Loucy (cell line): ENCODE measurements at regions not wholly inside any gene's neighbourhood (a gene's known extent, or its start where the extent isn't known, plus 50 kb on each side); places are given as distances from the start of the nearest gene placed in this dataset.
"Not testable (repeated sequence)": the region's sequence is repeated elsewhere in the genome, so short reads cannot be mapped to it uniquely, and the experiment has no call there.

Source experiments
- H2AFZ ChIP-seq: fragments of 200-600 bp; sonication (generic); 2 replicates; pipeline ENCODE4 v1.6.0; 2016; ENCODE audit warnings: antibody characterized with exemption, mild to moderate bottlenecking, low read length, moderate library complexity
- H3F3A ChIP-seq: fragments of 200-600 bp; 2 replicates; pipeline ENCODE4 v1.6.0; 2016; ENCODE audit warnings: antibody characterized with exemption, low read depth, mild to moderate bottlenecking
- H3K27me3 ChIP-seq: fragments of 200-600 bp; sonication (generic); 2 replicates; pipeline ENCODE4 v1.6.1; 2014; ENCODE audit warnings: low read length, mild to moderate bottlenecking; ENCODE audit not compliant: insufficient read depth, poor library complexity, severe bottlenecking
- H3K36me3 ChIP-seq: fragments of 200-600 bp; sonication (generic); 2 replicates; pipeline ENCODE4 v1.6.1; 2016; ENCODE audit warnings: low read length; ENCODE audit not compliant: insufficient read depth
- H3K4me1 ChIP-seq: fragments of 200-600 bp; sonication (generic); 2 replicates; pipeline ENCODE4 v1.5.1; 2014; ENCODE audit warnings: low read length, mild to moderate bottlenecking; ENCODE audit not compliant: insufficient read depth, poor library complexity, severe bottlenecking
- H3K4me2 ChIP-seq: fragments of 200-600 bp; sonication (generic); 2 replicates; pipeline ENCODE4 v1.6.0; 2014; ENCODE audit warnings: antibody characterized with exemption, low read length, low read depth, mild to moderate bottlenecking; ENCODE audit not compliant: poor library complexity, severe bottlenecking
- H3K4me3 ChIP-seq: fragments of 200-600 bp; sonication (generic); 2 replicates; pipeline ENCODE4 v1.5.1; 2014; ENCODE audit warnings: low read length, mild to moderate bottlenecking, mixed read lengths; ENCODE audit not compliant: poor library complexity, severe bottlenecking
- H3K79me2 ChIP-seq: fragments of 200-600 bp; sonication (generic); 2 replicates; pipeline ENCODE4 v1.6.1; 2014; ENCODE audit warnings: low read length; ENCODE audit not compliant: insufficient read depth
- H3K9ac ChIP-seq: fragments of 200-600 bp; sonication (generic); 2 replicates; pipeline ENCODE4 v1.6.0; 2014; ENCODE audit warnings: mild to moderate bottlenecking, low read depth, low read length, moderate library complexity; ENCODE audit not compliant: poor library complexity, severe bottlenecking
- H3K9me2 ChIP-seq: fragments of 200-600 bp; sonication (generic); replicated peaks from 2 replicates; pipeline ENCODE4 v1.6.1; 2016; ENCODE audit warnings: low read depth, low read length, mixed read lengths
- H3K9me3 ChIP-seq: fragments of 200-600 bp; sonication (generic); 2 replicates; pipeline ENCODE4 v1.6.1; 2014; ENCODE audit warnings: mild to moderate bottlenecking, antibody characterized with exemption, low read length, low read depth; ENCODE audit not compliant: insufficient read depth
- H4K20me1 ChIP-seq: fragments of 200-600 bp; sonication (generic); 2 replicates; pipeline ENCODE4 v1.6.0; 2014; ENCODE audit warnings: antibody characterized with exemption, low read length, mild to moderate bottlenecking; ENCODE audit not compliant: insufficient read depth, poor library complexity, severe bottlenecking
- CTCF ChIP-seq: fragments of 200-600 bp; sonication (generic); conservative IDR thresholded peaks from 2 replicates; pipeline ENCODE4 v1.5.1; 2014; ENCODE audit warnings: mild to moderate bottlenecking, antibody characterized with exemption, low read length
- EZH2phosphoT487 ChIP-seq: fragments of 200-600 bp; IDR thresholded peaks from 2 replicates; pipeline ENCODE4 v1.6.1; 2018; ENCODE audit warnings: antibody characterized with exemption, mild to moderate bottlenecking, moderate library complexity, borderline replicate concordance

- Histone ChIP-seq H3K9me2 (no peaks in the 10 kb centered on the region), H3K79me2 (no peaks in the 10 kb centered on the region), H3K4me3 (no peak overlapping the region), H3K27me3 (no peaks in the 10 kb centered on the region), H3K36me3 (no peaks in the 10 kb centered on the region), H3K4me1 (no peaks in the 10 kb centered on the region), H2AFZ (no peak overlapping the region), H4K20me1 (no peaks in the 10 kb centered on the region), H3K4me2 (no peak overlapping the region), H3F3A (no peaks in the 10 kb centered on the region), H3K9me3 (no peaks in the 10 kb centered on the region), H3K9ac (no peak overlapping the region)
- no peak for TF ChIP-seq CTCF
- TF ChIP-seq EZH2phosphoT487 = no peak
These were observed 181.0 kb upstream of the ZNF217 start for GRCh38 chr20:53774461-53775203.

- no peaks in the 10 kb centered on the region for H3K4me1 ChIP-seq
- H3F3A ChIP-seq = no peaks in the 10 kb centered on the region
- no peaks in the 10 kb centered on the region for H3K36me3 ChIP-seq
- no peaks in the 10 kb centered on the region for H3K9me3 ChIP-seq
- H4K20me1 ChIP-seq = no peaks in the 10 kb centered on the region
- H3K9me2 ChIP-seq = no peaks in the 10 kb centered on the region
- TF ChIP-seq CTCF (no peak), EZH2phosphoT487 (no peak)
- no peak overlapping the region for H3K9ac ChIP-seq
- no peaks in the 10 kb centered on the region for H3K79me2 ChIP-seq
- no peaks in the 10 kb centered on the region for H3K27me3 ChIP-seq
- H3K4me2 ChIP-seq = no peak overlapping the region
- H2AFZ ChIP-seq = no peak overlapping the region
- no peak overlapping the region for H3K4me3 ChIP-seq
These were observed 180.3 kb upstream of the ZNF217 start for GRCh38 chr20:53773792-53774401.

GRCh38 chr20:53773066-53773791 is 179.6 kb upstream of the ZNF217 start:
- H3K4me3 ChIP-seq, H3K4me2 ChIP-seq, H3K79me2 ChIP-seq, H3K36me3 ChIP-seq, H3K9me3 ChIP-seq, H3K27me3 ChIP-seq, H3K9me2 ChIP-seq, H3K4me1 ChIP-seq, H4K20me1 ChIP-seq, H2AFZ ChIP-seq, H3K9ac ChIP-seq, H3F3A ChIP-seq: not testable (repeated sequence)
